ENCODE measurements at regions not wholly inside any gene's neighbourhood (a gene's known extent, or its start where the extent isn't known, plus 50 kb on each side); places are given as distances from the start of the nearest gene placed in this dataset.

- DNase-seq (ENCODE audit: low spot score), result no peak
Measured at GRCh38 chr16:7097518-7097917, 235.1 kb upstream of the RBFOX1 start.

- DNase-seq (ENCODE audit: low spot score), result no peak
Measured at GRCh38 chr16:7093511-7093910, 239.1 kb upstream of the RBFOX1 start.

GRCh38 chr16:7090628-7091115, 242.0 kb upstream of the RBFOX1 start:
- peak; percentile 53 for DNase-seq (ENCODE audit: low spot score)

- DNase-seq (ENCODE audit: low spot score), result no peak
Measured at GRCh38 chr16:7089751-7090150, 242.9 kb upstream of the RBFOX1 start.

GRCh38 chr16:7088711-7089110, 243.9 kb upstream of the RBFOX1 start:
- peak; percentile 46 for DNase-seq (ENCODE audit: low spot score)

- DNase-seq (ENCODE audit: low spot score), result peak; percentile 79
Measured at GRCh38 chr16:7086822-7087616, 245.6 kb upstream of the RBFOX1 start.

- no peak for DNase-seq (ENCODE audit: low spot score)
Measured at GRCh38 chr16:7085776-7086175, 246.9 kb upstream of the RBFOX1 start.

- DNase-seq (ENCODE audit: low spot score), result no peak
Measured at GRCh38 chr16:7083096-7083495, 249.5 kb upstream of the RBFOX1 start.

- DNase-seq (ENCODE audit: low spot score), result no peak
Measured at GRCh38 chr16:7077636-7078035, 255.0 kb upstream of the RBFOX1 start.

- no peak for DNase-seq (ENCODE audit: low spot score)
Measured at GRCh38 chr16:7074715-7075114, 257.9 kb upstream of the RBFOX1 start.

- no peak for DNase-seq (ENCODE audit: low spot score)
Measured at GRCh38 chr16:7057458-7057857, 275.2 kb upstream of the RBFOX1 start.

GRCh38 chr16:7055443-7055842, 277.2 kb upstream of the RBFOX1 start:
- DNase-seq (ENCODE audit: low spot score), result no peak

GRCh38 chr16:7051591-7052349, 280.9 kb upstream of the RBFOX1 start:
- DNase-seq (ENCODE audit: low spot score), result no peak

- DNase-seq (ENCODE audit: low spot score), result no peak
Measured at GRCh38 chr16:7044331-7044730, 288.3 kb upstream of the RBFOX1 start.

- no peak for DNase-seq (ENCODE audit: low spot score)
Measured at GRCh38 chr16:7038475-7038874, 294.2 kb upstream of the RBFOX1 start.

- DNase-seq (ENCODE audit: low spot score), result no peak
Measured at GRCh38 chr16:7037495-7037894, 295.1 kb upstream of the RBFOX1 start.

- DNase-seq (ENCODE audit: low spot score), result no peak
Measured at GRCh38 chr16:7031031-7031430, 301.6 kb upstream of the RBFOX1 start.

- DNase-seq (ENCODE audit: low spot score), result no peak
Measured at GRCh38 chr16:7027401-7027800, 305.2 kb upstream of the RBFOX1 start.

- peak; percentile 50 for DNase-seq (ENCODE audit: low spot score)
Measured at GRCh38 chr16:7026639-7027038, 306.0 kb upstream of the RBFOX1 start.

- peak; percentile 90 for DNase-seq (ENCODE audit: low spot score)
Measured at GRCh38 chr16:7025616-7026190, 306.9 kb upstream of the RBFOX1 start.

- no peak for DNase-seq (ENCODE audit: low spot score)
Measured at GRCh38 chr16:7021653-7022275, 310.9 kb upstream of the RBFOX1 start.

- no peak for DNase-seq (ENCODE audit: low spot score)
Measured at GRCh38 chr16:7017006-7017662, 315.5 kb upstream of the RBFOX1 start.

Data from ecto neural progenitor cell (in vitro differentiated cells).